ENCODE measurements at regions not wholly inside any gene's neighbourhood (a gene's known extent, or its start where the extent isn't known, plus 50 kb on each side); places are given as distances from the start of the nearest gene placed in this dataset.

GRCh38 chr3:22040150-22040549 lies 289.1 kb upstream of the ZNF385D start:
- TF ChIP-seq POLR2A (IDR thresholded peaks at IDR 0.05; ENCODE audit: low read length) (no peak), GATA1 (IDR thresholded peaks at IDR 0.05; ENCODE audit: low read depth, low read length) (no peak)

Data from erythroblast (primary cell).